Aorta (tissue), 5 donors: ENCODE measurements at regions not wholly inside any gene's neighbourhood (a gene's known extent, or its start where the extent isn't known, plus 50 kb on each side); places are given as distances from the start of the nearest gene placed in this dataset.
A peak's percentile ranks its signal among the peaks of the same experiment; 100 is the strongest.
"Not testable (repeated sequence)": the region's sequence is repeated elsewhere in the genome, so short reads cannot be mapped to it uniquely, and the experiment has no call there.

Source experiments
- ATAC-seq: fragments of 200-7000 bp; cut with Tn5 transposase; one replicate; pipeline ENCODE4 v1.9.1; 2022; ENCODE audit warnings: moderate library complexity; ENCODE audit not compliant: low FRiP score
- DNase-seq, 2 donors: peaks; one replicate each; pipeline ENCODE4 v3.0.0-alpha.2; 2020
- H3K27ac ChIP-seq, 2 donors: one replicate each; pipeline ENCODE4 v1.5.1; 2013; ENCODE audit warnings: low read length in 2 of 2, mild to moderate bottlenecking in 2 of 2, moderate library complexity in 2 of 2, control low read depth in 1 of 2, inconsistent platforms in 1 of 2, low read depth in 1 of 2
- H3K27me3 ChIP-seq, 2 donors: one replicate each; pipeline ENCODE4 v1.6.1; 2013; ENCODE audit warnings: control low read depth in 1 of 2, low read length in 1 of 2, mild to moderate bottlenecking in 1 of 2, moderate library complexity in 1 of 2; ENCODE audit not compliant: insufficient read depth in 2 of 2, control insufficient read depth in 1 of 2
- H3K36me3 ChIP-seq, 2 donors: one replicate each; pipeline ENCODE4 v1.6.1; 2013; ENCODE audit warnings: control low read depth in 1 of 2, low read length in 1 of 2, mild to moderate bottlenecking in 1 of 2; ENCODE audit not compliant: insufficient read depth in 2 of 2, control insufficient read depth in 1 of 2
- H3K4me1 ChIP-seq, 2 donors: one replicate each; pipeline ENCODE4 v1.6.1; 2013; ENCODE audit warnings: low read length in 2 of 2, control low read depth in 1 of 2, mild to moderate bottlenecking in 1 of 2, moderate library complexity in 1 of 2; ENCODE audit not compliant: insufficient read depth in 2 of 2, control insufficient read depth in 1 of 2
- H3K4me3 ChIP-seq, 2 donors: one replicate each; pipeline ENCODE4 v1.5.1; 2013; ENCODE audit warnings: low read length in 2 of 2, control low read depth in 1 of 2, mild to moderate bottlenecking in 1 of 2
- H3K9me3 ChIP-seq: one replicate; pipeline ENCODE4 v1.6.1; 2013; ENCODE audit warnings: mild to moderate bottlenecking, low read length; ENCODE audit not compliant: control insufficient read depth
- WGBS, 2 donors: extraction: QIAGEN DNeasy Blood & Tissue Kit; methylation state at CpG; one replicate each; pipeline ENCODE4 v1.1.7; 2013; 5-methylcytosine and 5-hydroxymethylcytosine counted together
- intact Hi-C, 2 donors: fragments of 100-400 bp; cut with DNase I; formaldehyde crosslinking; loops; one replicate each; pipeline versions ENCODE4 v1.14.2 to v1.15.0; 2022
- donor health status: healthy with polysubstance abuse.
- donor health status: Bipolar disorder and iron deficiency.
- donor health status: DM: no; HTN: no; CAD: no.
- donor health status: DM: no; HTN: no; CAD: no.
- donor health status: DM: yes; HTN: yes; CAD: no.

DNA sequence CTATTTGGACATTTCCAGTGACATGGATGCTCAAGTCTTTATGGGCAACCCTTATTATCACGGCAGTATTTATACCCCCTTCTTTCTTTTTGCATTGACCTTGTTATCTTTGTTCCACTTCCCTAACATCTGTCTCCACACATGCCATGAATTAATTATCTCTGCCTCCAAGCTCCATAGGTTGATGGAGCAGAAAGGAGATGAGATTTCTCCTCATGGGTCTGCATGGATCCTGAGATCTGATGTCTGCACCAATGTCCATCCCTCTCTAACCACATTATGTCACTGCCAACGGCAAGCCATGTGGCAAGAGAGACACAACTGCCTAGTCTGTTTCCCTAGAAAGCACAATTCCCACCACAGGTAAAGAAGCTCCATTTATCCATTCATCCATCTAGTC, 416.8 kb upstream of the ASIC2 start:
- H3K4me3 ChIP-seq: no peak overlapping the region
- ATAC-seq: no peak

DNA sequence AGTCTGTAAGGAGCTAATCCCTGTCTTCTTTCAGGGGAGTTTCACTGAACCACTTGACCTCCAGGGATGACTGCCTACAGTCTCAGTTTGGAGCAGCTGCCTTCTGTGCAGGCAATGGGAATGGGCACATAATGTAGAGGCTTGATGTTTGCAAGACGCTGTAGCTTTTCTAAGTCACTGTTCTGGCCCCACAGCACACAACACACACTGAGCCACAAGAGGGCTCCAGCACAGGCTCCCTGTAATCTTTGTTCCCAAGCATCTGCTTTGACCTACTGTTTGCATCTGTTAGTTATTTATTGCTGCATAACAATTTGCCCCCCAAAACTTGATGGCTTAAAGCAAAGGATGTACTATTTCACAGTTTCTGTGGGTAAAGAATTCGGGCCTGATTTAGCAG, 419.0 kb upstream of the ASIC2 start:
- Histone ChIP-seq H3K27me3 (no peaks in the 10 kb centered on the region), H3K36me3 (no peaks in the 10 kb centered on the region), H3K4me1 (no peaks in the 10 kb centered on the region), H3K9me3 (no peaks in the 10 kb centered on the region), H3K27ac (no peak overlapping the region), H3K4me3 (no peak overlapping the region)
- ATAC-seq: no peak
- intact Hi-C loops: no loop called here
- no peak for DNase-seq
- 64 to 69% methylated on average over 2 of the region's 2 CpGs for WGBS, 2 donors

More for the DNA sequence above, 416.8 kb upstream of the ASIC2 start:
- intact Hi-C loops: no loop called here
- 63 to 73% methylated on average over 2 of the region's 2 CpGs for WGBS, 2 donors
- Histone ChIP-seq H3K9me3 (no peaks in the 10 kb centered on the region), H3K27ac (no peak overlapping the region), H3K27me3 (no peaks in the 10 kb centered on the region), H3K36me3 (no peaks in the 10 kb centered on the region), H3K4me1 (no peaks in the 10 kb centered on the region)
- no peak for DNase-seq

DNA sequence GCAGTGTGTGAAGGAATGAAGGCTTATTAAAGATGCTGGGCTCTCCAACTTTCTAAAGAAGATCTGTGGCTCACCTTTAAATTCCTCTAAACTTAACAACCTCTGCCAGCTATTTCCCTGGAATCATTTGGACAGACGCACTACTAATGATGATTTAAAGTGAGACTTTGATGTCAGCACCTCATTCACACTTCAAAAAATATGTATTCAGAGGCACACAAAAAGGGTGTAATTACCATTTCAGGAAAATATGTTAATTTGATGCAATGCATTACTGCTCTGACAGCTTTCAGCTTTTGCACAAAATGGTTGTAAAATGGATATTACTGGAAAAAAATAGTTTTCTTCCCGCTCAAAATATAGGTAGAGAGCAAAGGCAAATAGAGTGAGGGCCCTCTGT, 423.9 kb upstream of the ASIC2 start:
- H3K36me3 ChIP-seq: no peaks in the 10 kb centered on the region
- H3K27ac ChIP-seq: no peak overlapping the region
- H3K4me3 ChIP-seq: no peak overlapping the region
- H3K27me3 ChIP-seq: no peaks in the 10 kb centered on the region
- DNase-seq (no peak), ATAC-seq (no peak)
- intact Hi-C loops: no loop called here
- no peaks in the 10 kb centered on the region for H3K4me1 ChIP-seq
- WGBS, 2 donors: 72 to 77% methylated on average over 2 of the region's 2 CpGs
- no peaks in the 10 kb centered on the region for H3K9me3 ChIP-seq

DNA sequence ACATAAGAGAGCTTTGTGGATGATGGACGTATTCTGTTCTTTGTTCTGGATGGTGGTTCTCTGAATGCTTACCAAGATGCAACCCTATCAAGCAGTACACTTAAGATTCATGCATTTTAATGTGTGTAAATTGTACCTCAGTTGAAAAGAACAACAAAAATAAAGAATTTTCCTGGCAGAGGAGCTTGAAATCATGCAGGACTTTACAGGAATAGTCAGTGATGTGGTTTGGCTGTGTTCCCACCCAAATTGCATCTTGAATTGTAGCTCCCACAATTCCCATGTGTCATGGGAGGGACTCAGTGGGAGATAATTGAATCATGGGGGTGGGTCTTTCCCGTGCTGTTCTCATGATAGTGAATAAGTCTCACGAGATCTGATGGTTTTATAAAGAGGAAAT, 430.6 kb upstream of the ASIC2 start:
- H3K4me1 ChIP-seq, H3K9me3 ChIP-seq, H3K36me3 ChIP-seq, H3K4me3 ChIP-seq, ATAC-seq, H3K27me3 ChIP-seq, DNase-seq, intact Hi-C loops, H3K27ac ChIP-seq: not testable (repeated sequence)
- WGBS, 2 donors: 53 to 63% methylated on average over 3 of the region's 3 CpGs

DNA sequence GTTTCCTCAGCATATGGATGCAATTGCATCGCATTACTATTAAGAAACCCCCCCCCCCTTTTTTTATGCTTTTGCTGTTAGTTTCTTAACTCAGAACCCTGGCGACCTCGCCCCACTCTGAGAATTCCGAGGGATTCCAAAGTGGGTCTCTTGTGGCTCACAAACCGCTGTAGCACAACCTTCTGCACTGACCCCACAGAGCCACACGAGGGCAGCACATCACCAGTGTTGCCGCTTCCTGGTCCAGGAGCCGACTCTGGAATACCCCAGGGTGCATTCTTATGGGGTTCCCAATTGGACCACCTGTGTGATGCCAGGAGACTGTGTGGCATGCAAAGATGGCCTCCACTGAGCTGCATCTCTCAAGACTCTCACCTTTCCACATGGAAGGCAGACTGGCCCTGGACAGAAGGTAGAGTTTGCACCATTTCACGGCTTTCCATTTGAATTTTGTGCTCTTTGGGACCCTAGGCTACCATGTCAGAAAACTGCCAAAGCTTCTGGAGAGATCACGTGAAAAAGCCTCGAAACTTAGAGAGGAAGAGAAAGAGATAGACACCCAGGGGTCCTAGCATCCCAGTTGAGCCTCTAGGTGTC, 432.7 kb upstream of the ASIC2 start:
- Histone ChIP-seq H3K4me3 (no peak overlapping the region), H3K4me1 (no peaks in the 10 kb centered on the region), H3K27me3 (no peaks in the 10 kb centered on the region), H3K36me3 (no peaks in the 10 kb centered on the region), H3K27ac (no peak overlapping the region), H3K9me3 (peaks cover 1% of the 10 kb centered on the region)
- 24 to 28% methylated on average over 11 of the region's 11 CpGs for WGBS, 2 donors
- ATAC-seq (no peak), DNase-seq (peak in 1 of 2 donors; percentile 48)
- intact Hi-C loops: no loop called here

DNA sequence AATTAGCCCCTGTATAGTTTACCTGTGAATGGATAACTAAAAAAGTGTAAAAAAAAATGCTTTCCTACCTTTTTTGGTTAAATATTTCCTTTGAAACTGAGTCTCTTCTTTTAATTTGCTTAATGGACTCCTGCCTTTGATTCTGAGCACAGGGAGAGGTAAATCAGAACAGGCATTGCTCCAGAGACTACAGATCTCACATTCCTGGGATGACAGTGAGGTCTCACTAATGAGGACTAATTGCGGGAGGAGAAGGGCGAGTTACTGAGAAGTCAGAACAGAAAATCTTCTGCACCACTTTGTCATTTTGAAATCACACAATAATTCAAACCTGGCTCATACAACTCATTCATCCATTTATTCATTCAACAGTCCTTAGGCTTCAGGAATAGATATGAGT, 437.0 kb upstream of the ASIC2 start:
- intact Hi-C loops: no loop called here
- 49 to 54% methylated on average over 2 of the region's 2 CpGs for WGBS, 2 donors
- DNase-seq: no peak
- no peaks in the 10 kb centered on the region for H3K4me1 ChIP-seq
- ATAC-seq: no peak
- peaks cover 3% of the 10 kb centered on the region for H3K9me3 ChIP-seq
- H3K27ac ChIP-seq: no peak overlapping the region
- peaks cover 0 to 3% of the 10 kb centered on the region in 2 donors for H3K27me3 ChIP-seq
- H3K36me3 ChIP-seq: no peaks in the 10 kb centered on the region
- H3K4me3 ChIP-seq: no peak overlapping the region

DNA sequence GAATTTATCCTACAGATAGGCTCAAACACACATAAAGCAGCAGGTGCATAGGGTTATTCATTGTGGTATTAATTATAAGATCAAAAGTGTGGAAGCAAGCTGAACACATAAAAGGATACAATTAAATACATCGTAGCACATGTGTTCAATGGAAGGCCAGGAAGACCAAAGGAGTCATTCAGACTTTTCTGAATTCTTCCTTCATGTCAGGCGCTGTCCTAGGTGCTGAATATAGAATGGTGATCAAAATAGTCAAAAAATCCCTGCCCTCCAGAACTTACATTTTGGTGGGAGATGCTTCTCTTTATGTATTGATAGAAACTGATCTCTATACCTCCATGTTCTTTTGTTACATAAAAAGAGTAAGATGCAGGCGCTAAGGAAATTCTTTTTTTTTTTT, 439.0 kb upstream of the ASIC2 start:
- H3K36me3 ChIP-seq: no peaks in the 10 kb centered on the region
- no peak for DNase-seq
- H3K9me3 ChIP-seq: peaks cover 1% of the 10 kb centered on the region
- ATAC-seq: no peak
- H3K4me3 ChIP-seq: no peak overlapping the region
- H3K27ac ChIP-seq: no peak overlapping the region
- peaks cover 0 to 3% of the 10 kb centered on the region in 2 donors for H3K27me3 ChIP-seq
- no peaks in the 10 kb centered on the region for H3K4me1 ChIP-seq
- intact Hi-C loops: no loop called here
- 38 to 43% methylated on average over 3 of the region's 3 CpGs for WGBS, 2 donors

DNA sequence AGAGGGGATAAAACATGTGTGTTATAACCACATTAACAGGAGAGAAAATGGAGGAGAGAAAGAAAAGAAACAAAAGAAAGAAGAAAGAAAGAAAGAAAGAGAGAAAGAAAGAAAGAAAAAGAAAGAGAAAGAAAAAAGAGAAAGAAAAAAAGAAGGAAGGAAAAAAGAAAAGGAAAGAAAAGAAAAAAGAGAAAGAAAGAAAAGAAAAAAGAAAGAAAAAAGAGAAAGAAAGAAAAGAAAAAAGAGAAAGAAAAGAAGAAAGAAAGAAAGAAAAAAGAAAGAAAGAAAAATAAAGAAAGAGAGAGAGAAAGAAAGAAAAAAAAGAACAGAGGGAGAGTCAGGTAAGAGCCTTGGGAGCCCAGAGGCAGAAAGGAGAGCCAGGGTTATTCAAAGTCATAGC, 446.6 kb upstream of the ASIC2 start:
- H3K27ac ChIP-seq: no peak overlapping the region
- H3K36me3 ChIP-seq: no peaks in the 10 kb centered on the region
- H3K27me3 ChIP-seq: peaks cover 0 to 3% of the 10 kb centered on the region in 2 donors
- DNase-seq (no peak), ATAC-seq (no peak)
- no peak overlapping the region for H3K4me3 ChIP-seq
- H3K9me3 ChIP-seq: no peaks in the 10 kb centered on the region
- no peaks in the 10 kb centered on the region for H3K4me1 ChIP-seq
- intact Hi-C loops: loop anchor here in 1 of 2 donors (10.0 kb wide), 1 partner anchor 705 kb away; no protein-coding TSS in a partner anchor

DNA sequence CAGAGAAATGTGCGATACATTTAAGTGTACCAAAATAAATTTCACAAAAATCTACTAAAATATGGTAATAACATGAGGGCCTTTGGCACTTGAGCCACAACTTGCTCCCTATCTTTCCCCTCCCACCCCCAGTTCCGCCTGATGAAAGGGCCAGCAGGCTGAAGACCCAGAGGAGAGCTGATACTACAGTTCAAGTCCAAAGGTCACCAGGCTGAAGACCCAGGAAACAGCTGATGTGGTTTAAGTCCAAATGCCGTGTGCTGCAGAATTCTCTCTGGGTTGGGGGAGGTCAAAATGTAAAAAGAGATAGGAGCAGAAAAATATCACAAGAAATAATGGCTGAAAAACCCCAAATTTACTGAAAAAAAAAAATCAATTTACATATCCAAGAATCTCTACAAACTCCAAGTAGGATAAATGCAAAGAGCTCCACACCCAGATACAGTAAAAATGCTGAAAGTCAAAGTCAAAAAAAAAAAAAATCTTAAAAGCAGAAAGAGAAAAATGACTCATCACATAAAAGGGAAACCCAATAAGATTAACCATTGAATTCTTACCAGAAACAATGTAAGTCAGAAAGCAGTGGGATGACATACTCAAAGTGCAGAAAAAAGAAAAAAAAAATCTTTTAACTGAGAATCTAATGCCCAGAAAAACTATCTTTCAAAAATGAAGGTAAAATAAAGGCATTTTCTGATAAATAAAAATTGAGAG, 452.1 kb upstream of the ASIC2 start:
- Histone ChIP-seq H3K4me1 (no peaks in the 10 kb centered on the region), H3K27ac (no peak overlapping the region), H3K4me3 (no peak overlapping the region), H3K36me3 (no peaks in the 10 kb centered on the region), H3K9me3 (no peaks in the 10 kb centered on the region), H3K27me3 (no peaks in the 10 kb centered on the region)
- intact Hi-C loops: loop anchor here in 1 of 2 donors (10.0 kb wide), 1 partner anchor 710 kb away; no protein-coding TSS in a partner anchor
- 46 to 47% methylated on average over 3 of the region's 3 CpGs for WGBS, 2 donors
- DNase-seq: no peak
- no peak for ATAC-seq
